TTC549 (cell line): ENCODE measurements at regions not wholly inside any gene's neighbourhood (a gene's known extent, or its start where the extent isn't known, plus 50 kb on each side); places are given as distances from the start of the nearest gene placed in this dataset.

Experiments used
- FAIRE-seq: peaks from 2 replicates; lab custom pipeline; 2012; peaks lifted over from hg19 to GRCh38; lab: Jason Lieb, UNC

DNA sequence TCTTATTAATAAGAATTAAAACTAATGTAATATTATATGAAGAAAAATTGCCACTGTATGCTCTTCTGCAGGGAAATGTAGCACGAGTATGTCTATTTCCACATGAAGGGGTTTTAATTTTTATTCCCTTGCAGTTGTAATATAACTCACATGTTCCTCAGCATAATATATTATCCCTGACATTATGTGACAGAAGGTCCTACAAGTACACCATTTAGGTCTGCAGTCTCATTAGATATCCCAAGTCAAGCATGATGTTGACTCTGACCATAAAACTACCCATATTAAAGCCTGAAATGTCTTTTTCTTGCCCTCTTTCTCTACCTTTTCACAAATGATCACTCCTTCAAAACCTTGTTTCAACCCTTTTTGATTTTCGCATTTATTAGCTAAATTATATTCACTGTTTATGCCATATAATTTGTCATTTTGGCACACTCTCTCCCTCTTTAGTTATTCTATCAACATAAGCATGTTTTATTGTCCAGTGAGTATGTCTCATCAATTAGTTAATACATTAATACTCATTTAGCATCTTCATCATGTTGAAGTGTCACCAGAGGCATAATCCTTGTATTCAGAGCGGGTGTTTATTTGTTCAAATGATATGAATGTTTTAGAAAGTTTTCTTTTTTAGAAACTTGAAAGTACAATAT is 532.8 kb downstream of the MAT2B start:
- no peak for FAIRE-seq

DNA sequence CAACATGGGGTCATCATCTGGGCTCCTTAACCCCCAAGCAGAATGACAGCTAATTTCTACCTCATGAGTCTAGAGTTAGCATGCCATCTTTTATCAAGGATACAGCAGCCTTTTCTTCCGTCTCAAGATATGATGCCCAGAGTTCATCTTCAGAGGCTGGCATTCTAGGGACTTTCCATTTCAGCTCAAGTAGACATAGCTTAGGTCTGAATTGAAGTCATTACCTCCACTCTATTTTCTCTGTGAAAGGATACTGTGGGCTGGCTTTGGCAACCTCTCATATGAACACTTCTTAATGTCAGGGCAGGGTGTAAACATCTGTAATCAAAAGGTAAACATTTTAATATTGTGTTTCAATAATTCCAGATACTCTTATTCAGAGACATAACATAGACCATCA is 535.7 kb downstream of the MAT2B start:
- no peak for FAIRE-seq

DNA sequence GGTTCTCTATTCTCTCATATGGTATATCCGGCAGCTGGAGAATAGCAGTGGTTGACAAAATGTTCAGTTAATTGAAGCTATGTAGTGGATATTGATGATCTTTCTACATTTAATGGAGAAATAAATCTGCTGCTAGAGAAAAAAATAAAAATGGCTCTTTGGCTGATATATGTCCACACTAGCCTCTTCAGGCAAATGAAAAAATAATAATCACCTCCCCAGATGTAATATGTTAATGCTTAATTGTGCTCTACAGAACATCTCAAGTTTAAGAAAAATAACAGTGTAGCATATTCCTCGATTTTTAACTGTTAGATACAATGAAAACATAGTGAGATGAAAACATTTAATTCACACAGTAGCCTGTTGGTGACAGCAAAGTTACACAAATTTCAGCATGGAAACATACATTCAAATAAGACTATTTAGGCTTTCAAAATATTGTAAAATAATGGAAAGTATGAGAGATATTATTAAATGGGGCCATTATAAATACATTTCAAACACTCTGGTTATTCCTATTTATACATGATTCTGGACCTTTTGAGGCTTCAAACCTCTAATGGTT is 543.0 kb downstream of the MAT2B start:
- FAIRE-seq = no peak

DNA sequence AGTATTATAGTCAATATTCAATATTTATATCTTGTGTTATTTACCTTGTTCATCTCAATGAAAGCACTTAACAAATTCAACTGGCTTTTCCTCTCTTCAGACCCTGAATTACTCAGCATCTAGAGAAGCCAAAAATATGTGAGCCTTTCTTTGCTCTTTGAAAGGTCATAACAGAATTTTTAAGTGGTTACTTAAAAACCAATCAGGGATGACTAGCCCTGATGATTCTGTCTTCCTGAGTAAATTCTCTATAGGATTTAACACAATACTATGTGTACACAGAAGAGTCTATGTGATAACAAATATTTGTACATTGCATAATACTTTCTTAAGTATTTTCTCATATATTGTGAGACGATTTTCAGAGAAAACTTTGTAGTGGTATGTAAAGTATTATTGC is 546.3 kb downstream of the MAT2B start:
- FAIRE-seq = no peak

DNA sequence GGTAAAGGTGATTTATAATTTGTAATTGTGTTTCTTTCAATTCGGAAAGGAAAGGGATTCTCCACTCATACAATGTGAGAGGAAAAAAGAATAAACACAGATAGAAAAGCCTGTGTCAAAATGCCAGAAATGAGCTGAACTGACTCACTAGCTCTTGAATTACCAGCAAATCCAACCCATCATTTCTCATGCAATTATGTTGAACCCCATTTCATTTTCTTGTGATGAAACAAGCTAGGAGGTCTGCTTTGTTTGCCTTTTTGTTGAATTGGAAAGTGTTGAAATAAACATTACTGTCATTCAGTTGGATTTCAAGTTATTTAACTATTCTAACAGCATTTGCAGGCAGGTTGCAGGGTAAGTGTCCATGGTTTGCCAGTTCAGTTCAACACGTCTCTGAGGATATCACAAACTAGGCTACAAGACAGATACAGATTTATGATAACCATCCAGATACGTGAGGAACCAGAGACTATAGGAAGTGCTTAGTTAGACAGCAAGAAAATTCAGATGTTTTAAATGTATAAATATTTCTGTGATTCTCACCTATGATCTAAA is 547.2 kb downstream of the MAT2B start:
- no peak for FAIRE-seq

DNA sequence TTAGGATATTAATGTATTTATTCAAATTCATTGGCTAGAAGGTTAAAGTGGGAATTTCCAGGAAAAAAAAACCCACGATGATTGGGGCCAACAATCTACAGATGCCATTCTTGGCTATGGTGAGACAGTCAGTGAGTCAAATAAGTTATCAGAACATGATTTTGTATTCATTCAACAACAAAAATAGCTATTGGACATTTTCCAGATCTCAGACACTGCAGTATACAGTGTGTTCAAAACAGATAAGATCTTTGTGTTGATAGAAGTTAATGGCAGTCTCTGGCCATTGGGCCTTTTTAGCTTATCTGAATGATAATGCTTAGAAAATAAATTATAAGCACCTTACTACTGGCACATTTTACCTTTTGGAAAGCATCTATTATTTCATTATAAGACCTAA is 547.7 kb downstream of the MAT2B start:
- no peak for FAIRE-seq

DNA sequence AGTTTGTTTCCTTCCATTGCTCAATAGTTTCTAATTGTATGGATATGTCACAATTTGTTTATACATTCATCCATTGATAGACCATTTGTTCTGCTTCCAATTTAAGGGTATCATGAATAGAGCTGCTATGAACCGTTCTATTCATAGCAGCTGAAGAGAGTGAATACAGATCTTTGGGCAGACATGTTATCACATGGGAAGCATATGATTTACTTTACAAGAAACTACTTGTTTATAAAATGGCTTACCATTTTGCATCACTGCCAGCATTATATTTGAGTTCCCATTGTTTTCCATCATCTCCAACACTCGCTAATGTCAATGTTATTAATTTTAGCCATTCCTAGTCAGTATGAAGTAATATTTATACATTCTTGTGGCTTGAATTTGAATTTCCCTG is 549.0 kb downstream of the MAT2B start:
- FAIRE-seq = no peak

DNA sequence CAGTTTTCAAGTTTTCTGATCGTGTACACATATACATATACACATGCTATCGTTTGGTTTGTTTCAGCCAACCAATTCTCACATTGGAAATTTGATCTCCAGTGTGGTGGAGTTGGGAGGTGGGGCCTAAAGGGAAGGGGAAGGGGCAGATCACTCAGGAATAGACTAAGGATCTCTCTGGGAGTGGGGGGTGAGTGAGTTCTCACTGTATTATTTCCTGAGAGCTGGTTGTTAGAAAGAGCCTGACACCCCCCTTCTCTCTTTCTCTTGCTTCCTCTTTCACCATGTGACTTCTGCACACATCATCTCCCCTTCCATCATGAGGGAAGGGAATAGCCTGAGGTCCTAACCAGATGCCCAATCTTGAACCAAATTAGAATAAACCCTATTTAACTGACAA is 551.7 kb downstream of the MAT2B start:
- no peak for FAIRE-seq

DNA sequence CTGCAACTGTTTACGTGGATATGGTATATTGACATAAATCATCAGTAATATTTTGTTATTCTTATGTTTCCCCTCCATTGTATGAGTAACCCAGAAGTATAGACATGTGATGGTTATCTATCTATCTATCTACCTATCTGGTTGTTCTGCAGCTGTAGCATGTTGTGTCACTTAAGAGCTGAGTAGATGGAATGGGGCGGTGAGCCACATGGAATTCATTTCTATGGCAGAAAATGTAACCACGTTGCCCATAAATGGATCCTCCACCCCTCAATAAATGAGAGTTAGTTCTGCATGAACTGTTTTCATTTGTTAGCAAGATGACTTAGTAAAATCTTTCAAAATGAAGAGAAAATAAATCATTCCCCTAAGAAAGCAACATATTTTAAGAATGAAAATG is 553.2 kb downstream of the MAT2B start:
- FAIRE-seq = no peak

DNA sequence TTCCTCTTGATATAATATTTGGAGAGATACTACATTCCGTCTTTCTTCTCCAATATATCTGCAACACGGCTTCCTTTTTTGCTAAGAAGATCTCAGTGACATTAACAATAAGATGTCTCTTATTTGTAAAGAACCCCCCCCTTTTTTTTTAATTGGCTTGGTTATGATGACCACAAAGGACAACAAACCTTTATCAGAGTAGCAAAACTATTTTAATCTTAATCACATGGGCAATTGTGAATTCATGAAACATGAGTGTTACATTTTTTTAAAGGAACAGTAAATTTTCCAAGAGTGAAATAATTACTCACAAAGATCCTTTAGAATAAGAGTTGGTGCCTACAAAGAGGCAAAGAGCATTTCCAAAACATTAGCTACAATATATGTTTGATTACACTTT is 554.1 kb downstream of the MAT2B start:
- no peak for FAIRE-seq

DNA sequence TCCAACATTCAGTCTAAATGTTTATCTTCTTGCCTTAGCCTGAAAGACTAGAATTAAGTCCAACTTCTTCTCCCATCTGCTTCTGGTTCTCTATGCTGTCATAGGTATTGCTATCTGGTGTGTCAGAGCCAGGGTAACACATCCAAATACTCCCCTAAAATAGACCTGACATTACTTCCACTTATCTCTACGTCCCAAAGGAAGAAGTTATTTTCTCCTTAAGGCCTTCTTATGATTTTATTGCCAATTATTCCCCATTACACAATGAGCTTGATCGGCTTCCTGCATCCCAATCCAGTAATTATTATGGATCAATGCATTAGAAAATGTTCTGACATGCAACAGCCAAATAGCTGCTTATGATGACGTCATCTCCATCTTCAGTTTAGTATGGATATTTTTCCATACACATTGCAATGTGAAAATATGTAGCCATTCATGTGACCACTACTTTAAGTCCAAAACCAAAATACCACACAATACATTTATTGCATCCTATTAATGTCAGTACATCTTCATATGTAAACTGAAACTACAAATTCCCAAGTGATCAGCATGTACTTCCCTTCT is 555.5 kb downstream of the MAT2B start:
- FAIRE-seq = no peak

DNA sequence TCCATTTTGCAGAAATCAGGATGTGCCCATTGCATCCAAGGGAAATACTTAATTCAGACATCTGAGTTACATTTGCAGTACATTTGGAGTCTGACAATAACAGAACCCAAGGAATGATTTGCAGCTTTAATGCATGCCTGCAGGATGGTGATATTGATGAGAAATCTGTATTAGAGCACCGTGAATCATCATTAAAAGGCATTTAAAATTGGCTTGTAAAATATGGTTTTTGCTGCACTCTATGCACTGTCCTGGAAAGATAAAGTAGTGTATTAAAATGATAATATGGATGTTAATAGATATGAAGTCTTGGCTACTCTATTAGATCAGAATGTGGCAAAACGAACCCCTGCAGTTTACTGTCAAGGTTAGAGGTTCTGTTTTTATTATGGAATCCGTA is 556.9 kb downstream of the MAT2B start:
- FAIRE-seq = no peak

DNA sequence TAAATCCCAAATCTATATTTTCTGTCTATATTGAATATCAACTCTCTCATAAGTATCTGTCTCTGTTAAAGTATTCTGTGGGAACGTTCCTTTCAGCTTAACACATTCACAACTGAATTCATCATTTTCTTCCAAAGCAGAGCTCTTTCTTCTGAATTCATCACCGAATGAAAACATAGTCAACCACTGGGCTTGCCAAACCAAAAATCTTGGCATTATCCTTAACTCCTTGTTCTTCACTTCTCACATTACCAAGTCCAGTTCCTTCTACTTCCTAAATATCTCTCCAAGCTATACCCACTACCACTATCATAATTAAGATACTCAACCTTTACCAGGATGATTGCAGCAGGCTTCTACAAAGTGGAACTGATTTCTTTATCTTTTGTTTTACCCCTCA is 559.8 kb downstream of the MAT2B start:
- no peak for FAIRE-seq

DNA sequence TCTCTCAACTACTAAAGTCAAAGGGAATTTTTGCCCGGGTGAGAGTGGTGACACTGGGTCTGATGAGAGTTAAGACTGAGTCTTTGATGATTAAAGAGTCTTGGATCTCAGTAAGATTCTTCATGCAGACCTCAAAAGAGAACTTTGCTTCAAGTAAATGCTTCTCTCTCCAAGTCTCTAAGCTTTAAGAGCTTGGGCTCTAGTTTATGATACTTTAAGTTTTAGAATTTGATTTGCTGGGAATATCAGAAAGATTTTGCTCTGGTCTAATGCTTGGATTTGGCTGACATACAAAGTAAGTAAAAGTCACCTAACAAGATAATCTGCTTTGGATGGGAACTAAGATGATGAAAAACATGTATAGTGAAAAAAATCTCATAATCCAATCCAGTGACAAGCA is 566.3 kb downstream of the MAT2B start:
- no peak for FAIRE-seq

DNA sequence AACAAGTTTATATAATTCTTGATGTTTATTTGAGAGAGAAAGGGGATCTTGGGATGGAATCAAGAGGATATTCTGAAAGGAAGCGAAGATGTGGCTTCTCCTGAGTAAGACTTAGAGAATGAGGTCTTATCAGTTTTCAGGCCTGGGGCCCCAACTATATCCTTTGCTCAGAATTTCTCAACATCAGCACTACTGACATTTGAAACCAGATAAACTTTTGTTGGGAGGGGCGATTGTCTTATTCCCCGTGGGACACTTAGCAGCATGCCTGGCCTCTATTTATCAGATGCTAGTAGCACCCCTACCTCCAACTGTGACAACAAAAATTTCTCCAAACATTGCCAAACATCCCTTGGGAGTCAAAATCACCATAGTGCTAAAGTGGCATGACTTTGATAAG is 567.7 kb downstream of the MAT2B start:
- FAIRE-seq = no peak

DNA sequence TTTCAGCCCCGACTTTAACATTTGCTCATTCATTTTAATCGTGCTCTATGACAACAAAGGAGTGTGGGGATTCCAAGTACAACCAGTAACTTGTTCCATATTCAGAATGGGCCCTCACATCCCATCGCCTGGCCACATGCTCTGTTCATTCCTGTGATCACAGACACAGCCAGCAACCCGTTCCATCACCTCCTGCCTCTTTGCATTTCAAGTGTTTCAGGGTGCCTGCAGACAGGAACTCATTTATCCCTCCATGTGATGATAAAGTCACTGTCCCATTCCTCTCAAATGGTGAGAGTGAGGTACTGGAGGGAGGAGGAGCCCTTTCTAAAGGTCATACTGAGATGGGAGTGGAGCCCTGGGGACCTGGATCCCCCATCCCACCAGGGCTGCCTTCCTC is 571.1 kb downstream of the MAT2B start:
- FAIRE-seq = no peak

DNA sequence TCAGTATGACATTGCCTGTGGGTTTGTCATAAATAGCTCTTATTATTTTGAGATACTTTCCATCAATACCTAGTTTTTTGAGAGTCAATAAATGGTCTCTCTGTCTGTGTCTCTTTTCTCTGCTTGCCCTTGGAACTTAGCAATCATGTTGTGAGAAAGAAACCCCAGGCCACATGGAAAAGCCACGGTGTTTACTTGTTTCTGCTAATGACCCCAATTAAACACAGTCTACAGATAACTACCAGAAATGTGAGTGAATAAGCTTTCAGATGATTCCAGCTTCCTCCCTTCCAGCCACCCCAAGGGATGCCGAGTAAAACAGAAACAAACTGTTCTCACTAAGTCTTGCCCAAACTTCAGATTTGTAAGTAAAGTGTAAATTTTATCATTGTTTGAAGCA is 584.9 kb downstream of the MAT2B start:
- FAIRE-seq = no peak

DNA sequence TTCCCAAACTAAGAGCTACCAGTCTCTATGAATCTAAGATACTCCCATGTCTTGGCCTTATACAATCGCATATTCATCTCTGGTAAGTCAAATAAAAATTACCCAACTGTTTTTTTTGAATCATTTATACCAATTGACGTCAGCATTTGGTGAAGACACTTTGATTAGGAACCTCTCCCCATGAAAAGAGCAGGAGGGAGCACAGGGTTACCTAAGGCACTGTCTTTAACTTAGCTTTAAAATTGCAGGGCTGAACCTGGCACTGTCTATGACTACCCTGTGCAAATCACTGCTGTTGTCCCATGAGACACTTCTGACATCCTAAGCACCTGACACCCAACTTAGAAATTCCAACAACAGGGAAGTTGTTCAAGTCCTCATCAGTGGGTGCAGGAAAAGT is 586.4 kb downstream of the MAT2B start:
- FAIRE-seq = no peak

DNA sequence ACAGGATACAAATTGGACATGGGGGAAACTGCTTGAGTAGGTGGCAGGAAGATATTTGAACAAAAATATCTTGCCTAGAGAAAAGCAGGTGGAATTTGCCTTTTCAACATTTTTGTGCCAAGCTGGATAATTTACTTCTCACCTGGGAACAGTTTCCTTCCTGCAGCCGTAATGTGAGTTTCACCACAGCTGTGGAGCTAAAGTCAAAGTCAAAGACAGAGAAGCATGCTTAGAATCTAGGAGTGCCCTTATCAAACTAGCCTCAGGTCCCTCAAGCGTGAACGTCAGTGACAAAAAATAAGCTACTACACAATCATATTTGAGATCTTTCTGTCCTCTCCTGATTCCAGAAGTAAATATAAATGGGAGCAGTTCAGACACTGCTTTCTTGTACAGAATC is 588.9 kb downstream of the MAT2B start:
- no peak for FAIRE-seq

DNA sequence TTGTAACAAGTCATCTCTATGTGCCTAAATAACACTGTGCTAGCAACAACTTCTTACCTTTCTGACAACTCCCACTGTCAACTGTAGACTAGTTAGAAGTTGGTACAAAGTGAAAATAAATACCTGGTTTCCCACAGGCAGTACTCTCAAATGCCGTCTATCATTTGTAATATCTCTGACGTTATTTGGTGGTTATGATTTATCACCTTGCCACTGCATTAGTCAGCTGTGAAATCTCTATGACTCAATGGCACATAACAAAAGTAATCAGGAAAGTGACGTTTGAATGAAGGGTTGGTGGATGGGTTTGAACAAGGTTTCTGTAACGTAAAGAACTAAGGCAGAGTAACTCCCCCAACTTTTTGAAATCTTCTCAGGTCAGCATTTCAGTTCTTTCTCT is 592.3 kb downstream of the MAT2B start:
- FAIRE-seq = no peak

DNA sequence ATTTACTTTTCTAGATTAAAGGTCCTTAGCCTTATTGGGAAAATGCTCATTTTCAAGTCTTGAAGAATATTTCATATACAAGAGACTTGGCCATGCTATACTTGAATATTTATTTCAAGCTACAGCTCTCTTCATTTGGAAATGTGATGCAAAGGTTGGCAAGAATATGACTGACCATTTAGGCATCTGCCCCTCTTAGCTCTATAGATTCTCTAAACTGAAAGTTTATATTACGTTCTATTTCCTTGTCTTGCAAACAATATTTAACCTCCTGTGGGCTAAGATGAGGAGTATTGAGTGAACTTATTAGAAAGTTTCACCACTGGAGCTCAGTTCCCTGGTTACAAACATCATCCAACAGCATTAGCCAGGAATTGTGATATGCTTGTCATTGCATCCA is 593.1 kb downstream of the MAT2B start:
- no peak for FAIRE-seq

DNA sequence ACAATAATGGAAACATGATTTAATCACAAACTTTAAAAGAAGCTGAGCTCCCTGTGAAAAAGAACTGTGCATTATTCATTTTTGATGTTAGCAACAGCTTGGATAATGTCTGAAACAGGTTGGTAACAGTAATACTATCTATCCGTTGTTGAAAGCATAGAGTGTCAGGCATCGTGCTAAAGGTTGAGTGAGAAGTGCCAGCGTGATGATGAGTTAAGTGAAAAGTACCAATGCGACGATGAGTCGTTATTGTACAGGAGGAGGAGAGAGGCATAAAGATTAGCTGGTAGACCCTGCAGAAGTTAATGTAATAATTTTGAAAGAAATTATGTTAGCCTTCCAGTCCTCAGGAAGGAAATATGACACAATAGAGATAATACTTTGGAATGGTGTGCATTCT is 593.6 kb downstream of the MAT2B start:
- no peak for FAIRE-seq

DNA sequence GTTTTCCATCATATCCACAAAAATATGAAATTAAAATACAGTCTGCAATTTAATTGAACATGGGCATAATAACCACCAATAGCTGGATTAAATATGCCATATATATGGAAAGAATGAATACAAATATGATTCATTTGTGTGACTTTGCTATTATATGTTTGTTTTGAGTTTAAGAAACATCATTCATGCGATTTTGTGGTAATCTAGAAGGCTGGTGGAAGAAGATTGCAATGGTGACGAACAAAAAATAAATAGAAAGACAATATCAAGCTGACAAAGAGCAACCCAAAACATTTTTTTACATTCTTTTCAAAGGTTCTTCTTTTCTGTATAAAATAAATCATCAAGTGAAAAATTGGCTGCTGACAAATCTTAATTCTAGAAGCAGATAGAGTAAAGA is 610.0 kb downstream of the MAT2B start:
- FAIRE-seq = no peak

DNA sequence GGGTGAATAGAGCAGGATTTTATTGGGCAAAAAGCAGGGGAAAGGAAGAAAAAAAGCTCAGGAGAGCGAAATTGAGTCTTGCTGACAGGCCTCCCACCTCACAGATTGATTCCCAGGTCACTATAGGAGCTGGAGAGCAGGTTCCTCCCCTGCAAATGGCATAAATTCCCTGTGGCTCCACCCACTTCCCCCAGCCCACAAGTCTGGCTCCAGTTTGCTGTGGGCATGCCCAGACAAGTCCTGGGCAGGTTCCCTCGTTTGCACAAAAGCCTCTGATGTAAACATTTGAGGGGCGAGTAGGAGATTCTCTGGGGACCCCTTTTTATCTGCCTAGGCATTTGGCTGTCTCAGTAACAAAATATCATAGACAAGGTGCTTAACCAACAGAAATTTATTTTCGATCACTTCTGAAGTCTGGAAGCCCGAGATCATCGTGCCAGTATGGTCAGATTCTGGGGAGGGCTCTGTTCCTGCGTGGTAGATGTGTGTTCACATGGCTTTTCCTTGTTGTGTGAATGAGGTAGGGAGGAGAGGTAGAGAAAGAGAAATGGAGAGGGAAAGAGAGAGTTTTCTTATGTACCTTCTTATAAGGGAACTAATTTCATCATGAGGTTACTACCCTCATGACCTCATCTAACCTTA is 614.5 kb downstream of the MAT2B start:
- FAIRE-seq = no peak
